Stomach (tissue), 8 donors: ENCODE measurements at regions not wholly inside any gene's neighbourhood (a gene's known extent, or its start where the extent isn't known, plus 50 kb on each side); places are given as distances from the start of the nearest gene placed in this dataset.

Experiments
- DNase-seq, 2 donors: peaks; one replicate each; pipeline versions ENCODE4 v3.0.0 to v3.0.0-alpha.2; 2013 to 2019
- H3K27ac ChIP-seq, 5 donors: fragments of 200-600 bp in 4 of 5; sonication (generic) in 4 of 5; one replicate each; pipeline ENCODE4 v1.5.1; 2013 to 2019; ENCODE audit warnings: mild to moderate bottlenecking in 1 of 5, moderate library complexity in 1 of 5
- H3K27me3 ChIP-seq, 3 donors: fragments of 200-600 bp; sonication (generic); one replicate each; pipeline ENCODE4 v1.5.1; 2017 to 2019; ENCODE audit warnings: mixed run types in 1 of 3
- H3K36me3 ChIP-seq, 4 donors: fragments of 200-600 bp; sonication (generic); 1 replicate in 3 of 4; 2 replicates in 1 of 4; pipeline ENCODE4 v1.5.1; 2016 to 2019
- H3K4me1 ChIP-seq, 4 donors: fragments of 200-600 bp; sonication (generic); one replicate each; pipeline ENCODE4 v1.5.1; 2016 to 2019
- H3K4me3 ChIP-seq, 4 donors: fragments of 200-600 bp; sonication (generic) in 3 of 4; one replicate each; pipeline ENCODE4 v1.5.1; 2016 to 2019; ENCODE audit warnings: mild to moderate bottlenecking in 1 of 4
- H3K9me3 ChIP-seq, 4 donors: fragments of 200-600 bp; sonication (generic); one replicate each; pipeline ENCODE4 v1.5.1; 2016 to 2019
- CTCF ChIP-seq, 7 experiments: fragments of 450-650 bp in 4 of 7; fragments of 200-600 bp in 3 of 7; sonication (generic) in 3 of 7; IDR thresholded peaks; one replicate each; pipeline ENCODE4 v1.5.1; 2016 to 2019; ENCODE audit warnings: antibody characterized with exemption in 7 of 7, control low read depth in 2 of 7, mild to moderate bottlenecking in 1 of 7
- EP300 ChIP-seq: sonication (generic); formaldehyde crosslinking; IDR thresholded peaks from one replicate; pipeline ENCODE4 v1.6.1; 2017; ENCODE audit warnings: antibody characterized with exemption
- POLR2A ChIP-seq, 4 donors: fragments of 450-650 bp; IDR thresholded peaks; one replicate each; pipeline ENCODE4 v1.6.1; 2016; ENCODE audit warnings: antibody characterized with exemption in 4 of 4, control low read depth in 2 of 4, mild to moderate bottlenecking in 1 of 4, moderate library complexity in 1 of 4
- POLR2AphosphoS5 ChIP-seq, 3 donors: sonication (generic); formaldehyde crosslinking; IDR thresholded peaks; one replicate each; pipeline ENCODE4 v1.6.1; 2016; ENCODE audit warnings: antibody characterized with exemption in 3 of 3
- WGBS, 5 donors: extraction: QIAGEN DNeasy Blood & Tissue Kit in 3 of 5; methylation state at CpG; one replicate each; pipeline versions ENCODE4 v1.1.5 to v1.1.7; 2013 to 2018; 5-methylcytosine and 5-hydroxymethylcytosine counted together
- intact Hi-C: fragments of 100-400 bp; cut with DNase I; formaldehyde crosslinking; loops from one replicate; pipeline ENCODE4 v1.15.1; 2023; ENCODE audit warnings: low total_unique reads
- donor health status: healthy with polysubstance abuse.
- donor health status: Bipolar disorder and iron deficiency.
- donor health status: healthy.

DNA sequence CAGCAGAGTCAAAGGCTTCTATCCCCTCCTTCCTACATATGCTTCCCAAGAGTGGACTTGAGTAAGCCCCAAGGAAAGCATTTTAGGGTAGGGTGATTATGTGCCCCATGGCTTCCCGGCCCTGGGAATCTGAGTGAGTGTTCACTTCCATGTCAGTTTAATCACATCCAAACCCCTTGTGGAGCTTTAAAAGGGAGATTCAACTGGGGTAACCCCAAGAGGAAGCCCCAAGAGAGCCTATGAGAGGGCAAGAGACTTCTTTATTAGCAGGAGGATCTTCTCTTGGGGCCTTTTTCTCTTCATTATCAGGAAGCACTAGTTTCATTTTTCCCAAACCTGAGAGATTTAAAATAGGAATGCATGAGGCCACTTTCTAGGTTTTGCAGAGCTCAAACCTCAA is 97.0 kb upstream of the IRF2BP2 start:
- DNase-seq, result no peak
- no peaks in the 10 kb centered on the region for H3K9me3 ChIP-seq
- intact Hi-C loops, result loop anchor here (10.0 kb wide), 1 partner anchor 82 kb away; no protein-coding TSS in a partner anchor
- no peak overlapping the region for H3K4me3 ChIP-seq
- peaks cover 9 to 44% (median 14%) of the 10 kb centered on the region in 4 donors for H3K4me1 ChIP-seq
- 93 to 100% (median 97%) methylated on average over 1 of the region's 1 CpG for WGBS, 5 donors
- TF ChIP-seq POLR2A (IDR thresholded peaks at IDR 0.05) (no peak), EP300 (no peak), POLR2AphosphoS5 (IDR thresholded peaks at IDR 0.05) (no peak), CTCF (IDR thresholded peaks at IDR 0.05) (no peak)
- H3K27me3 ChIP-seq, result no peaks in the 10 kb centered on the region
- no peaks in the 10 kb centered on the region for H3K36me3 ChIP-seq
- peak overlapping the region in 3 of 5 donors; percentile 64 to 82 (median 78) for H3K27ac ChIP-seq

- peaks cover 9 to 44% (median 14%) of the 10 kb centered on the region in 4 donors for H3K4me1 ChIP-seq
- no peaks in the 10 kb centered on the region for H3K36me3 ChIP-seq
- H3K27me3 ChIP-seq, result no peaks in the 10 kb centered on the region
- no peak for TF ChIP-seq EP300
- 88 to 97% (median 97%) methylated on average over 3 of the region's 3 CpGs for WGBS, 5 donors
- intact Hi-C loops, result loop anchor here (10.0 kb wide), 1 partner anchor 81 kb away; no protein-coding TSS in a partner anchor
- H3K4me3 ChIP-seq, result no peak overlapping the region
- no peak overlapping the region for H3K27ac ChIP-seq
- no peaks in the 10 kb centered on the region for H3K9me3 ChIP-seq
- DNase-seq, result no peak
Observed at GRCh38 chr1:234706199-234706598, 96.2 kb upstream of the IRF2BP2 start.

DNA sequence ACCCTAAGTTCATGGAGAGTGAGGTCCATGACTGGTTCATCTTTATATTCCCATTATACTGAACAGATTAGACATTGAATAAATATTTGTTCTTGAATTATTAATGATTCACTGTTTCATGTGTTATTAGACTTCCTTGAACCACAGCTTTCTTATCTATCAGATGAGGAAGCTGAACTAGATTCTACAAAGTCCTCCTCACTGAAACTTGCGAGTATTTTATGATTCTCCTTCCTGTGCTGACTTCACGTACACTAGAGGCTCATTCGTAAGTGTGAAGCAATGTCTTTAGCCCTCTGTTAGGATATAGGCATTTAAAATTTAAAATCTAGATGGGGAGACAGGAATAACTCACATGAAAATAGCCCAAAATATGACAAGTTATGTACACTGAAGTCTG is 95.6 kb upstream of the IRF2BP2 start:
- Histone ChIP-seq H3K27ac (no peak overlapping the region), H3K4me3 (no peak overlapping the region), H3K27me3 (no peaks in the 10 kb centered on the region), H3K9me3 (no peaks in the 10 kb centered on the region), H3K36me3 (no peaks in the 10 kb centered on the region), H3K4me1 (peaks cover 12 to 47% (median 14%) of the 10 kb centered on the region in 4 donors)
- TF ChIP-seq CTCF (IDR thresholded peaks at IDR 0.05) (no peak), EP300 (no peak), POLR2A (IDR thresholded peaks at IDR 0.05) (no peak), POLR2AphosphoS5 (IDR thresholded peaks at IDR 0.05) (no peak)
- WGBS, 5 donors, result 50 to 88% (median 63%) methylated on average over 3 of the region's 3 CpGs
- DNase-seq, result no peak
- intact Hi-C loops, result loop anchor here (10.0 kb wide), 1 partner anchor 81 kb away; no protein-coding TSS in a partner anchor

DNA sequence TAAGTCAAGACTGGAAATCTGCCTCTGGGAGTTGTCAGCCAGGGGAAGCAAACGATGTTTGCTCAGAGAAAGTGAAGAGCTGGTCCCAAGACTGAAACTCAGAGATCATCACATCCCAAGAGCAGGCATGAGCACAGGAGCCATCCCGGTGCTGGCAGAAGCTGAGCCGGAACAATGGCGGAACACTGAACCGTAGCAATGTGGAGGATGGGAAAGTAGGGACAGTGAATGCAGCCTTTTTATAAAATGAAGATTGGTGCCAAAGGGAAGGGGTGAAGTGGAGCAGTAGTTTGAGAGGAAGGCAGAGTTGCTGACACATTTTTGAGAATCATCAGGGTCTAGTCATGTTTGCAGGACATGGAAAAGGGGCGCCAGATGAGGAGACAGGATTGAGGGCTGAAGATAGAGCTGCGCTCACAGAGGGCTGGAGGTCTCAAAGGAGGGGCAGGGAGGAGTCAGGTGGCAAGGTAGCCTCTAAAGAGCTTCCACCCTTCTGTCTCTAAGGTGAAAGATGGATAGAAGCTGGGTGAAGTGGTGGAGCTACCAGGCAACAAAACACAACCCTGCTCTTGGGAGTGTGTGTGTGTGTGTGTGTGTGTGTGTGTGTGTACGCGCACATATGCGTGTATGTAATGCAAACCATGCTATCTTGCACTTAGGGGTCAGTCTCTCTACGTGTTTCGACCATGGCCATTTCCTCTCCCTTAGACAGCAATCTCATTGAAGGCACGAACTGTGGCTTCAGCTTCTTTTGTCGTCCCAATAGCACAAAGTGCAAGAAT is 94.3 kb upstream of the IRF2BP2 start:
- Histone ChIP-seq H3K9me3 (no peaks in the 10 kb centered on the region), H3K4me1 (peaks cover 18 to 52% (median 22%) of the 10 kb centered on the region in 4 donors), H3K36me3 (no peaks in the 10 kb centered on the region), H3K27ac (no peak overlapping the region), H3K4me3 (no peak overlapping the region), H3K27me3 (no peaks in the 10 kb centered on the region)
- DNase-seq, result no peak
- TF ChIP-seq POLR2A (IDR thresholded peaks at IDR 0.05) (no peak), POLR2AphosphoS5 (IDR thresholded peaks at IDR 0.05) (no peak), EP300 (no peak), CTCF (IDR thresholded peaks at IDR 0.05) (no peak)
- intact Hi-C loops, result loop anchor here (10.0 kb wide), 1 partner anchor 79 kb away; no protein-coding TSS in a partner anchor
- WGBS, 5 donors, result 93 to 96% (median 94%) methylated on average over 14 of the region's 14 CpGs
